Right lobe of liver (tissue), 6 donors: ENCODE measurements at regions not wholly inside any gene's neighbourhood (a gene's known extent, or its start where the extent isn't known, plus 50 kb on each side); places are given as distances from the start of the nearest gene placed in this dataset.

Source experiments
- ATAC-seq, 4 donors: fragments of 200-7000 bp; cut with Tn5 transposase; one replicate each; pipeline ENCODE4 v1.9.1; 2020; ENCODE audit warnings: mild to moderate bottlenecking in 4 of 4, moderate library complexity in 4 of 4
- DNase-seq, 3 donors: peaks; one replicate each; pipeline ENCODE4 v3.0.0-alpha.2; 2020
- H3K27ac ChIP-seq, 3 donors: fragments of 200-600 bp; one replicate each; pipeline ENCODE4 v1.8.0; 2022
- H3K27me3 ChIP-seq, 2 donors: fragments of 200-600 bp; one replicate each; pipeline ENCODE4 v1.8.0; 2022
- H3K36me3 ChIP-seq, 4 donors: fragments of 200-600 bp; sonication (generic) in 1 of 4; one replicate each; pipeline versions ENCODE4 v1.5.1 to v1.8.0; 2017 to 2022; ENCODE audit warnings: control low read depth in 1 of 4
- H3K4me1 ChIP-seq, 4 donors: fragments of 200-600 bp; sonication (generic) in 1 of 4; one replicate each; pipeline versions ENCODE4 v1.5.1 to v1.8.0; 2017 to 2022; ENCODE audit warnings: control low read depth in 1 of 4
- H3K4me3 ChIP-seq, 3 donors: fragments of 200-600 bp; one replicate each; pipeline ENCODE4 v1.8.0; 2022
- H3K9me3 ChIP-seq, 4 donors: fragments of 200-600 bp; sonication (generic) in 1 of 4; one replicate each; pipeline versions ENCODE4 v1.5.1 to v1.8.0; 2017 to 2022; ENCODE audit warnings: control low read depth in 1 of 4
- CTCF ChIP-seq, 4 donors: fragments of 200-600 bp in 3 of 4; fragments of 450-650 bp in 1 of 4; IDR thresholded peaks; one replicate each; pipeline versions ENCODE4 v1.5.1 to v1.8.0; 2016 to 2022; ENCODE audit warnings: antibody characterized with exemption in 4 of 4, mild to moderate bottlenecking in 2 of 4
- POLR2A ChIP-seq: fragments of 450-650 bp; IDR thresholded peaks from one replicate; pipeline ENCODE4 v1.6.1; 2017; ENCODE audit warnings: antibody characterized with exemption, mild to moderate bottlenecking
- WGBS: methylation state at CpG from one replicate; pipeline ENCODE4 v1.1.6; 2018; ENCODE audit warnings: low coverage, low lambda C conversion rate; ENCODE audit not compliant: insufficient coverage; ENCODE audit errors: missing lambda C conversion rate; 5-methylcytosine and 5-hydroxymethylcytosine counted together
- intact Hi-C, 2 donors: fragments of 100-400 bp; cut with DNase I; formaldehyde crosslinking; loops; one replicate each; pipeline versions ENCODE4 v1.11.2 to v1.14.1; 2022
- donor health status: DM: no; HTN: yes; CAD: no.
- donor health status: DM: no; HTN: no; CAD: no.
- donor health status: DM: no; HTN: no; CAD: no.
- donor health status: DM: no; HTN: yes; CAD: no.
- donor health status: DM: no; HTN: yes; CAD: no.

DNA sequence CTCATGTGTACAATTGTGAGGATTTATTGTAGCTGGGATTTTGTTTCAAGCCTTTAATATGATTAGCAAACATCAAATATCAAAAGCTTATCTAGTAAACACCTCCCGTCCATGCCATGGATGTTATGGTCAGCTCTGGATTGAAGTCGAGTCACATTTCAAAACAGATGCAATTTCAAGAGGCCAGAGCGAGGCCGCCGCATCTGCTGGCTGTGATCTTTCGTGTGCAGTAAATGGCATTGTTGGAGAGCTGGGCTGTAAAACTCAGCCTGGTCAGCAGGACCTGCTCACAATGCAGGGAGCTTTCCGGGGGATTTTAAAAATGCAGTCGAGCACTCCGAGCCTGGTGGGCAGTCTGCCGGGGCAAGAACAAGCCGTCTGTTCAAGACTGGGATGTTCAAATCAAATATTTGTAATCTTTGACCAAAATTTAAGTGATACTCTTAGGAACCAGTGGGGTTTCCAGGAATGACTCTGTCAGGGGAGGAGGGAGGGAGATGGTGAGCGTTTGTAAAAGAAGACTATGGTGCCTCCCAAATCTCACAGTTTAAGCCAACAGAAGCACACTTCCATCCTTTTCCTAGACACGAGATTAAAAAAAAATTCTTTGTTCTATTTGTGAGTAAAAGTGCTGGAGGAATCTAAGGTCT, 97.6 kb downstream of the MYCN start:
- H3K4me1 ChIP-seq: no peaks in the 10 kb centered on the region
- H3K4me3 ChIP-seq: no peak overlapping the region
- intact Hi-C loops: no loop called here
- no peaks in the 10 kb centered on the region for H3K27me3 ChIP-seq
- H3K27ac ChIP-seq: no peak overlapping the region
- DNase-seq: no peak
- no peak for ATAC-seq
- 67% methylated on average over 11 of the region's 13 CpGs for WGBS
- H3K36me3 ChIP-seq: no peaks in the 10 kb centered on the region
- no peaks in the 10 kb centered on the region for H3K9me3 ChIP-seq
- TF ChIP-seq POLR2A (no peak), CTCF (IDR thresholded peaks at IDR 0.05) (no peak)

DNA sequence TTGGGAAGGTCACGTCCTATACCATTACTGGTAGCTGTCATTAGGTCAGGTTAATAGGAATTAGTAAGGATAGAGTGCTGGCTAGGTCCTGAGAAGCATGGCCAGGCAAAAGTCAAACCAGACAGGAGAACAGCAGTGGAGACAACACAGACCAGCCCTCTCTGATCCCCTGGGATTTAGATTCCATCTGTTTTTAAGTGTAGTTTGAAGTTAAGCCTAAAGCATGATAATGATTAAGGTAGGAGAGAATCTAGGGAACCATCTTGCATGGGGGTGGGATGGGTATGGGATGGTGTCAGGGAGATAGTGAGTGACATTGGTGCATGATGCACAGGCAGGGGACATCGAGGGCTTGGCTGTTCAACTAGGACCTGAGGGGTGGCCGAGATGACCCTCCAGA, 96.6 kb downstream of the MYCN start:
- 55% methylated on average over 3 of the region's 3 CpGs for WGBS
- ATAC-seq: no peak
- Histone ChIP-seq H3K9me3 (no peaks in the 10 kb centered on the region), H3K4me3 (no peak overlapping the region), H3K36me3 (no peaks in the 10 kb centered on the region), H3K27ac (no peak overlapping the region), H3K4me1 (peaks cover 0 to 3% (median 0%) of the 10 kb centered on the region in 4 donors), H3K27me3 (no peaks in the 10 kb centered on the region)
- intact Hi-C loops: no loop called here
- TF ChIP-seq CTCF (IDR thresholded peaks at IDR 0.05) (no peak), POLR2A (no peak)
- no peak for DNase-seq

- intact Hi-C loops: no loop called here
- no peak for TF ChIP-seq POLR2A
- TF ChIP-seq CTCF (IDR thresholded peaks at IDR 0.05): no peak
- peaks cover 0 to 5% (median 0%) of the 10 kb centered on the region in 4 donors for H3K4me1 ChIP-seq
- H3K9me3 ChIP-seq: no peaks in the 10 kb centered on the region
- ATAC-seq: no peak
- no peaks in the 10 kb centered on the region for H3K27me3 ChIP-seq
- no peak for DNase-seq
- H3K27ac ChIP-seq: no peak overlapping the region
- no peak overlapping the region for H3K4me3 ChIP-seq
- no peaks in the 10 kb centered on the region for H3K36me3 ChIP-seq
- WGBS: 85% methylated on average over 5 of the region's 11 CpGs
Measured at GRCh38 chr2:16035747-16036745, 95.7 kb downstream of the MYCN start.

GRCh38 chr2:16034975-16035746, 94.8 kb downstream of the MYCN start:
- 86% methylated on average over 10 of the region's 10 CpGs for WGBS
- no peaks in the 10 kb centered on the region for H3K9me3 ChIP-seq
- H3K27me3 ChIP-seq: no peaks in the 10 kb centered on the region
- H3K4me3 ChIP-seq: no peak overlapping the region
- TF ChIP-seq CTCF (IDR thresholded peaks at IDR 0.05) (no peak), POLR2A (no peak)
- intact Hi-C loops: no loop called here
- H3K4me1 ChIP-seq: peaks cover 0 to 5% (median 0%) of the 10 kb centered on the region in 4 donors
- ATAC-seq (no peak), DNase-seq (no peak)
- H3K27ac ChIP-seq: no peak overlapping the region
- H3K36me3 ChIP-seq: no peaks in the 10 kb centered on the region
